ENCODE measurements at regions not wholly inside any gene's neighbourhood (a gene's known extent, or its start where the extent isn't known, plus 50 kb on each side); places are given as distances from the start of the nearest gene placed in this dataset.
A peak's percentile ranks its signal among the peaks of the same experiment; 100 is the strongest.

- no peaks in the 10 kb centered on the region for H3K27me3 ChIP-seq (ENCODE audit: low read depth)
- intact Hi-C loops (cut with DNase I) = no loop called here
- TF ChIP-seq, protein P1, sequence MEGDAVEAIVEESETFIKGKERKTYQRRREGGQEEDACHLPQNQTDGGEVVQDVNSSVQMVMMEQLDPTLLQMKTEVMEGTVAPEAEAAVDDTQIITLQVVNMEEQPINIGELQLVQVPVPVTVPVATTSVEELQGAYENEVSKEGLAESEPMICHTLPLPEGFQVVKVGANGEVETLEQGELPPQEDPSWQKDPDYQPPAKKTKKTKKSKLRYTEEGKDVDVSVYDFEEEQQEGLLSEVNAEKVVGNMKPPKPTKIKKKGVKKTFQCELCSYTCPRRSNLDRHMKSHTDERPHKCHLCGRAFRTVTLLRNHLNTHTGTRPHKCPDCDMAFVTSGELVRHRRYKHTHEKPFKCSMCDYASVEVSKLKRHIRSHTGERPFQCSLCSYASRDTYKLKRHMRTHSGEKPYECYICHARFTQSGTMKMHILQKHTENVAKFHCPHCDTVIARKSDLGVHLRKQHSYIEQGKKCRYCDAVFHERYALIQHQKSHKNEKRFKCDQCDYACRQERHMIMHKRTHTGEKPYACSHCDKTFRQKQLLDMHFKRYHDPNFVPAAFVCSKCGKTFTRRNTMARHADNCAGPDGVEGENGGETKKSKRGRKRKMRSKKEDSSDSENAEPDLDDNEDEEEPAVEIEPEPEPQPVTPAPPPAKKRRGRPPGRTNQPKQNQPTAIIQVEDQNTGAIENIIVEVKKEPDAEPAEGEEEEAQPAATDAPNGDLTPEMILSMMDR (IDR thresholded peaks at IDR 0.05) = no peak
- H3K9me3 ChIP-seq = no peaks in the 10 kb centered on the region
- ATAC-seq (peak in 1 of 2 donors; percentile 50), DNase-seq (no peak)
- no peaks in the 10 kb centered on the region for H3K4me1 ChIP-seq
- H3K27ac ChIP-seq = no peak overlapping the region
- H3K4me3 ChIP-seq = no peak overlapping the region
- H3K36me3 ChIP-seq = no peaks in the 10 kb centered on the region
Measured at GRCh38 chr3:3699816-3700633, 99.2 kb upstream of the LRRN1 start.

DNA sequence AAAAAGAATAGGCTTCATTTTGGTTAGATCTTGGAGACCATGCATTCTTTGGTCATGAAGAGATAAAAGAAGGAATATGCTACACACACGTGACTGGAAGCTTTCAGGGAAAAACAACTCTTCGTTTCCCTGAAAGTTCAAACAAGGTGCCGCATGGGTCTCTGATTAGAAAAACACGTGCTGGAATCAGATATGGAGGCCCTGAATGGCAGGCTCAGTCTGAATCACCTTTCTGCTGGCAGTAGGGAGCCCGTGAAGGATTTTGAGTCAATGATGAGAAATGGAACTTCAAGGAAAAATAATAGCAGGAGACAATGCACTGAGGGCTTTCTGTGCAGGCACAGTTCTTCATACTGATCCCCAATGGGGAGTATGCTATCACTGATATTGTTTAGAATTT is 99.8 kb upstream of the LRRN1 start:
- Histone ChIP-seq H3K27ac (no peak overlapping the region), H3K4me3 (no peak overlapping the region), H3K9me3 (no peaks in the 10 kb centered on the region), H3K27me3 (ENCODE audit: low read depth) (no peaks in the 10 kb centered on the region), H3K4me1 (no peaks in the 10 kb centered on the region), H3K36me3 (no peaks in the 10 kb centered on the region)
- TF ChIP-seq, protein P1 (IDR thresholded peaks at IDR 0.05) = no peak
- ATAC-seq (no peak), DNase-seq (no peak)
- intact Hi-C loops (cut with DNase I) = no loop called here

DNA sequence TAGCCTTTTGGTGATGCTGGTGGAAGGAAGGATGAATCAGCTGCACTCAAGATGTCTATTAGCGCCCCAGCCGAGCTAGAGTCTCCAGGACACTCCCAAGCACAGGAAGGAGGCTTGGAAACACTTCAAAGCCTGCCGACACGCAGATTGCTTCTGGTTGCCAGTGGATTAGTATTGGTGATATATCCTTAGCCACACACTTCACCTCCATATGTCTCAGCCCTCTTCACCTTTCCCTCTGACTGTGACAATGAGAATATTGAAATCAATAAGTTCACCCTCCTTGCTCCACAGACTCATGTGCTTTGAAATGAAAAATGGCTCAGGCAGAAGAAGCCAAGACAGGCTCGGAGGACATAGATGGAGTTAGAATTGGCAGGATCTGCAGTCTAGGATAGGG is 102.9 kb upstream of the LRRN1 start:
- Histone ChIP-seq H3K27ac (no peak overlapping the region), H3K4me3 (no peak overlapping the region), H3K36me3 (no peaks in the 10 kb centered on the region), H3K4me1 (no peaks in the 10 kb centered on the region), H3K9me3 (no peaks in the 10 kb centered on the region), H3K27me3 (ENCODE audit: low read depth) (no peaks in the 10 kb centered on the region)
- DNase-seq (no peak), ATAC-seq (no peak)
- intact Hi-C loops (cut with DNase I) = no loop called here
- TF ChIP-seq, protein P1 (IDR thresholded peaks at IDR 0.05) = no peak

- no peaks in the 10 kb centered on the region for H3K27me3 ChIP-seq (ENCODE audit: low read depth)
- H3K4me1 ChIP-seq = no peaks in the 10 kb centered on the region
- H3K36me3 ChIP-seq = no peaks in the 10 kb centered on the region
- no peaks in the 10 kb centered on the region for H3K9me3 ChIP-seq
- intact Hi-C loops (cut with DNase I) = no loop called here
- no peak for DNase-seq
- no peak for ATAC-seq
- H3K27ac ChIP-seq = no peak overlapping the region
- H3K4me3 ChIP-seq = no peak overlapping the region
- TF ChIP-seq, protein P1 (IDR thresholded peaks at IDR 0.05) = no peak
Measured at GRCh38 chr3:3693593-3693992, 105.6 kb upstream of the LRRN1 start.

GRCh38 chr3:3689601-3690375 is 109.4 kb upstream of the LRRN1 start:
- intact Hi-C loops (cut with DNase I) = no loop called here
- H3K9me3 ChIP-seq = no peaks in the 10 kb centered on the region
- DNase-seq (no peak), ATAC-seq (no peak)
- H3K36me3 ChIP-seq = no peaks in the 10 kb centered on the region
- TF ChIP-seq, protein P1 (IDR thresholded peaks at IDR 0.05) = no peak
- no peaks in the 10 kb centered on the region for H3K27me3 ChIP-seq (ENCODE audit: low read depth)
- H3K4me1 ChIP-seq = no peaks in the 10 kb centered on the region
- no peak overlapping the region for H3K4me3 ChIP-seq
- H3K27ac ChIP-seq = no peak overlapping the region

Data from lower lobe of right lung (tissue), 2 donors.